ENCODE measurements at regions not wholly inside any gene's neighbourhood (a gene's known extent, or its start where the extent isn't known, plus 50 kb on each side); places are given as distances from the start of the nearest gene placed in this dataset.

DNA sequence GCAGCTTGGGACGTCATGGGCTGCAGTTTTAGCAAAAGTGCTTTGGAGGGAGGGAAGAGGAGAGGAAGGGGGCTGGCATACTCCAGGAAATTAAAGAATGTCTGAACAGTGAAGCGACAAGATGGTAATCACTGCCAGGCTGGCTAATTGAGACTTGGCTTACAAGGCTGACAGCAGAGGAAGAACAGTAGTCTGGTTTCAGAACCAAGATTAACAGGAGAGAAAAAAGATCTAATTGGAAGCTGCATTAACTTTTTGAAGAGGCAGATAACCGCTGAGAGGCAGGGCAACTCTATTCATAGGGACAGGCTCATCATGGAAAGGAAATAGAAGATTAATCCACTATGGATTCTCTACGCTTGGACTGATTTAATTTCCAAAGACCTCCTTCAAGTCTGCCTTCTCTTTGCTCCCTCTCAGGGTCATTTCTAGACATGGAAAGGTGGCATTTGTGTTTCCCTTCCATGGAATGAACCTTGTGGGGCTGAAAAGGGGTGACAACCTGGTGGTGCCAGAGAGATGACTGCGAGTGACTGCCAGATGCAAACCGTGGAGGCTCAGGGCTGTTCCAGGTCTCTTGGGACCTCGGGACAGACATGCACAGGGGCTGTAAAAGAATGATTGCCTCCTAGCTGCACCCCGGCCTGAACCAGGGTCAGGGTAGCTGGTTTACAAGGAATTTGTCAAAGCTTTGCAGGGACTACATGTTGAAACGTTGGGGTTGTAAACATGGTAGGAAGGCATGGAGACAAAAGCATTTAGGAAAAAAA lies 210.2 kb upstream of the NPY start:
- peak overlapping the region; percentile 77 for H3K27ac ChIP-seq
- H3K27me3 ChIP-seq, result no peaks in the 10 kb centered on the region
- no peak overlapping the region for H3K9ac ChIP-seq (ENCODE audit: low read depth in 2 of 2, low read length in 2 of 2)
- intact Hi-C loops (cut with DNase I), result no loop called here
- H3K36me3 ChIP-seq, result no peaks in the 10 kb centered on the region
- no peak for TF ChIP-seq CTCF (IDR thresholded peaks at IDR 0.05)
- no peaks in the 10 kb centered on the region for H3K9me3 ChIP-seq
- H3K4me3 ChIP-seq, result no peak overlapping the region
- DNase-seq, result no peak
- no peaks in the 10 kb centered on the region for H3K4me1 ChIP-seq

DNA sequence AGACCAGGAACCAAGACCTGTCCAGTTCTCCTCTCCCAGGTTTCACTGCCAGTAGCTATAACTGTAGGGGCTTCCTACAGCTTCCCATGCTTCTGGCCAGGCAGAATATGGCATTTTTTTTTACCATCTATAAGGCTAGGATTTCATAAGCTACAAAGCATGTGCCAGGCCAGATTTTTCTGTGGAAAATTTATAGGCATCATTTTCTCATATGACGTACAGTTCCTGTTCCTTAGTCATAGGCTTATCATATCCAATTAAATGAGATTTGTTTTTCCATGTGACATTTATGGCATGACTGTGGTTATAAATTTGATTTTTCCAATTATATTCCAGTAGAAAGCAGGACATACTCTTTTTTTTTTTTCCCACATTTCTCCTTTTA lies 208.6 kb upstream of the NPY start:
- H3K9ac ChIP-seq (ENCODE audit: low read depth in 2 of 2, low read length in 2 of 2), result peak overlapping the region in 1 of 2 donors; percentile 31
- no peak overlapping the region for H3K4me3 ChIP-seq
- peak overlapping the region; percentile 77 for H3K27ac ChIP-seq
- intact Hi-C loops (cut with DNase I), result no loop called here
- no peak for DNase-seq
- no peak for TF ChIP-seq CTCF (IDR thresholded peaks at IDR 0.05)
- no peaks in the 10 kb centered on the region for H3K36me3 ChIP-seq
- H3K4me1 ChIP-seq, result no peaks in the 10 kb centered on the region
- H3K9me3 ChIP-seq, result no peaks in the 10 kb centered on the region
- H3K27me3 ChIP-seq, result no peaks in the 10 kb centered on the region

DNA sequence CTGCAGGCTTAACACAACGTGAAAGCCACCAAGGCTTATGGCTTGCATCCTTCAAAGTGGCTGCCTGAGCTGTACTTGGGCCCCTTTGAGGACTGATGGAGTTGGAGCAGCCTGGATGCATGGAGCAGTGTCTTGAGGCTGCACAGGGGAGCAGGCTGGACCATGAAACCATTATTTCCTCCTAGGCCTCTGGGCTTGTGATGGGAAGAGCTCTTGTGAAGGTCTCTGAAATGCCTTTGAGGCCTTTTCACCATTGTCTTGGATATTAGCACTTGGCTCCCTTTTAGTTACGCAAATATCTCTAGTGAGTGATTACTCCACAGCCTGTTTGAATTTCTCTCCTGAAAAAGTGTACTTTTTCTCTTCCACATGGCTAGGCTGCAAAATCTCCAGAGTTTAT lies 201.2 kb upstream of the NPY start:
- no peak overlapping the region for H3K27ac ChIP-seq
- H3K36me3 ChIP-seq, result no peaks in the 10 kb centered on the region
- TF ChIP-seq CTCF (IDR thresholded peaks at IDR 0.05), result no peak
- no peak overlapping the region for H3K9ac ChIP-seq (ENCODE audit: low read depth in 2 of 2, low read length in 2 of 2)
- intact Hi-C loops (cut with DNase I), result no loop called here
- H3K9me3 ChIP-seq, result no peaks in the 10 kb centered on the region
- no peak overlapping the region for H3K4me3 ChIP-seq
- no peak for DNase-seq
- no peaks in the 10 kb centered on the region for H3K4me1 ChIP-seq
- H3K27me3 ChIP-seq, result no peaks in the 10 kb centered on the region

- Histone ChIP-seq H3K27me3 (no peaks in the 10 kb centered on the region), H3K4me3 (no peak overlapping the region), H3K9ac (ENCODE audit: low read depth in 2 of 2, low read length in 2 of 2) (no peak overlapping the region), H3K9me3 (no peaks in the 10 kb centered on the region), H3K4me1 (no peaks in the 10 kb centered on the region), H3K27ac (no peak overlapping the region), H3K36me3 (no peaks in the 10 kb centered on the region)
- no peak for TF ChIP-seq CTCF (IDR thresholded peaks at IDR 0.05)
- intact Hi-C loops (cut with DNase I), result no loop called here
- no peak for DNase-seq
Observed at GRCh38 chr7:24102988-24103387, 181.0 kb upstream of the NPY start.

DNA sequence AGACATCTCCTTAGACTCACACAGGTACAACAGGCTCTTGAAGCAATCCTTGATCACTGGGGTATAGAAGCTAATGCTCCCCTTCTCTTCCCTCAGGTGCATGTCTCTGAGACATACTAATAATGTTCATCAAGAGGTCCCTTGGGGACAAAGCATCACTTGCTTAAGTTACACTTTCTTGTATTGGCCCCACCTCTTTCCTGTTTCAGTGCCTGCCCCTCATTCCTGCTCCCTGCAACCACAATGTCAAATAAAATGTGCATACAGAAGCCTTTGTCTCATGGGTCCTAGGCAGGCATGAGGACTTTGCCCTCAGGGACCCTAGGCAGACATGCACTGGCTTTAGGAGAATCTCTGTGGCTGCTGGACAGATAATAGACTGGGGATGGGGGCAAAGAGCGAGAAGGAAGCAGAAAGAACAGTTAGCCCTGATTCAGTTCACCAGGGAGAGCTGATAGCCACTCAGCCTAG lies 175.0 kb upstream of the NPY start:
- no peak for TF ChIP-seq CTCF (IDR thresholded peaks at IDR 0.05)
- H3K9me3 ChIP-seq, result no peaks in the 10 kb centered on the region
- no peak overlapping the region for H3K9ac ChIP-seq (ENCODE audit: low read depth in 2 of 2, low read length in 2 of 2)
- no peak for DNase-seq
- no peaks in the 10 kb centered on the region for H3K27me3 ChIP-seq
- no peaks in the 10 kb centered on the region for H3K4me1 ChIP-seq
- no peak overlapping the region for H3K4me3 ChIP-seq
- H3K27ac ChIP-seq, result no peak overlapping the region
- no peaks in the 10 kb centered on the region for H3K36me3 ChIP-seq
- intact Hi-C loops (cut with DNase I), result no loop called here

Measured in colonic mucosa (tissue), 4 donors.